HEK293 (cell line): ENCODE measurements at regions not wholly inside any gene's neighbourhood (a gene's known extent, or its start where the extent isn't known, plus 50 kb on each side); places are given as distances from the start of the nearest gene placed in this dataset.
A peak's percentile ranks its signal among the peaks of the same experiment; 100 is the strongest.

ENCODE experiments used
- CTCF ChIA-PET: fragments of 350-600 bp; formaldehyde crosslinking; extraction: SDS; loops from one replicate; lab custom pipeline; 2021; ENCODE audit warnings: antibody characterized with exemption; lab: Yijun Ruan, JAX
- POLR2A ChIA-PET: fragments of 300-600 bp; formaldehyde crosslinking; extraction: SDS; loops from one replicate; lab custom pipeline; 2020; ENCODE audit warnings: antibody characterized with exemption, inconsistent platforms; lab: Yijun Ruan, JAX
- H3K27ac ChIP-seq: fragments of 200-500 bp; sonication (Bioruptor generic); 2 replicates; pipeline ENCODE4 v1.5.1; 2014; ENCODE audit warnings: low read depth, low read length, control low read depth, inconsistent platforms; ENCODE audit errors: extremely low read depth
- H3K36me3 ChIP-seq, 2 experiments: fragments of 200-500 bp in 1 of 2; sonication (Bioruptor generic) in 1 of 2; 1 replicate in 1 of 2; 2 replicates in 1 of 2; pipeline ENCODE4 v1.5.1; 2014 to 2017; ENCODE audit warnings: inconsistent platforms in 2 of 2, low read length in 2 of 2; ENCODE audit not compliant: control insufficient read depth in 2 of 2, insufficient read depth in 1 of 2
- H3K4me1 ChIP-seq: fragments of 200-500 bp; sonication (Bioruptor generic); 2 replicates; pipeline ENCODE4 v1.5.1; 2014; ENCODE audit warnings: mild to moderate bottlenecking, low read length, inconsistent platforms; ENCODE audit not compliant: control insufficient read depth, insufficient read depth
- H3K4me3 ChIP-seq: 2 replicates; pipeline ENCODE4 v1.5.1; 2011; ENCODE audit warnings: low read depth, mild to moderate bottlenecking, control low read depth, low read length, moderate library complexity
- H3K9me3 ChIP-seq: fragments of 200-500 bp; sonication (Bioruptor generic); 2 replicates; pipeline ENCODE4 v1.5.1; 2014; ENCODE audit warnings: low read depth, low read length, inconsistent platforms; ENCODE audit not compliant: control insufficient read depth, insufficient read depth
- ATF2 ChIP-seq: fragments of 450-650 bp; formaldehyde crosslinking; IDR thresholded peaks from 2 replicates; pipeline ENCODE4 v1.5.1; 2016; ENCODE audit warnings: missing biosample characterization, missing genetic modification characterization, low read depth
- BCL6B ChIP-seq: fragments of 450-650 bp; formaldehyde crosslinking; IDR thresholded peaks from 2 replicates; pipeline ENCODE4 v1.5.1; 2017; ENCODE audit warnings: missing biosample characterization, missing genetic modification characterization
- INSM2 ChIP-seq: fragments of 450-650 bp; formaldehyde crosslinking; IDR thresholded peaks from 2 replicates; pipeline ENCODE4 v1.5.1; 2016; ENCODE audit warnings: missing biosample characterization, missing genetic modification characterization
- PRDM6 ChIP-seq: fragments of 450-650 bp; formaldehyde crosslinking; IDR thresholded peaks from 2 replicates; pipeline ENCODE4 v1.5.1; 2017; ENCODE audit warnings: missing biosample characterization, missing genetic modification characterization
- REST ChIP-seq: fragments of 450-650 bp; formaldehyde crosslinking; IDR thresholded peaks from 2 replicates; pipeline ENCODE4 v1.5.1; 2016; ENCODE audit warnings: missing biosample characterization, missing genetic modification characterization
- ZBTB44 ChIP-seq: fragments of 450-650 bp; IDR thresholded peaks from 2 replicates; pipeline ENCODE4 v1.5.1; 2018; ENCODE audit warnings: missing biosample characterization, mild to moderate bottlenecking, missing genetic modification characterization
- ZNF211 ChIP-seq: fragments of 450-650 bp; formaldehyde crosslinking; IDR thresholded peaks from 2 replicates; pipeline ENCODE4 v1.5.1; 2016; ENCODE audit warnings: low read depth, missing biosample characterization, missing genetic modification characterization
- ZNF239 ChIP-seq: fragments of 450-650 bp; formaldehyde crosslinking; IDR thresholded peaks from 2 replicates; pipeline ENCODE4 v1.5.1; 2016; ENCODE audit warnings: missing biosample characterization, missing genetic modification characterization
- ZNF24 ChIP-seq: fragments of 450-650 bp; formaldehyde crosslinking; IDR thresholded peaks from 2 replicates; pipeline ENCODE4 v1.5.1; 2016; ENCODE audit warnings: missing biosample characterization, missing genetic modification characterization
- ZNF280D ChIP-seq: fragments of 450-650 bp; formaldehyde crosslinking; IDR thresholded peaks from 2 replicates; pipeline ENCODE4 v1.5.1; 2016; ENCODE audit warnings: missing biosample characterization, missing genetic modification characterization
- ZNF580 ChIP-seq: fragments of 450-650 bp; formaldehyde crosslinking; IDR thresholded peaks from 2 replicates; pipeline ENCODE4 v1.5.1; 2016; ENCODE audit warnings: missing biosample characterization, missing genetic modification characterization
- ZNF639 ChIP-seq: fragments of 450-650 bp; formaldehyde crosslinking; IDR thresholded peaks from 2 replicates; pipeline ENCODE4 v1.5.1; 2016; ENCODE audit warnings: missing biosample characterization, missing genetic modification characterization
- ZNF701 ChIP-seq: fragments of 450-650 bp; formaldehyde crosslinking; IDR thresholded peaks from 2 replicates; pipeline ENCODE4 v1.5.1; 2016; ENCODE audit warnings: missing biosample characterization, missing genetic modification characterization

- TF ChIP-seq ZNF24 (tag by site-specific recombination) (no peak), INSM2 (tag by site-specific recombination) (no peak), ZNF639 (no peak), ZNF211 (tag by site-specific recombination) (no peak), ZNF280D (tag by site-specific recombination) (no peak)
Measured at GRCh38 chr5:126094991-126095390, 328.2 kb upstream of the GRAMD2B start (continued).

GRCh38 chr5:126096442-126097006 lies 326.7 kb upstream of the GRAMD2B start:
- Histone ChIP-seq H3K4me3 (no peak overlapping the region), H3K9me3 (no peaks in the 10 kb centered on the region), H3K36me3 (no peaks in the 10 kb centered on the region), H3K4me1 (no peaks in the 10 kb centered on the region), H3K27ac (no peak overlapping the region)
- POLR2A ChIA-PET: no interaction called here
- CTCF ChIA-PET: no interaction called here
- peak; percentile 52; the same call in 1 of the 2 replicates for TF ChIP-seq ZBTB44
- TF ChIP-seq ZNF239: no peak
- no peak for TF ChIP-seq PRDM6 (tag by site-specific recombination)
- TF ChIP-seq ZNF580 (tag by site-specific recombination): no peak
- no peak for TF ChIP-seq REST (tag by site-specific recombination)
- no peak for TF ChIP-seq ATF2
- TF ChIP-seq ZNF701 (tag by site-specific recombination): no peak
- TF ChIP-seq BCL6B (tag by site-specific recombination): 0 out of 2 replicates have a peak, but pooled peaks have one; percentile 22
